Colonic mucosa (tissue), 4 donors: ENCODE measurements at regions not wholly inside any gene's neighbourhood (a gene's known extent, or its start where the extent isn't known, plus 50 kb on each side); places are given as distances from the start of the nearest gene placed in this dataset.

Experiments
- DNase-seq: peaks from one replicate; pipeline ENCODE4 v3.0.0-alpha.2; 2020
- H3K27ac ChIP-seq: fragments of 200-600 bp; one replicate; pipeline ENCODE4 v1.8.0; 2021
- H3K27me3 ChIP-seq: fragments of 200-600 bp; one replicate; pipeline ENCODE4 v1.8.0; 2021
- H3K36me3 ChIP-seq: fragments of 200-600 bp; one replicate; pipeline ENCODE4 v1.8.0; 2021
- H3K4me1 ChIP-seq: fragments of 200-600 bp; one replicate; pipeline ENCODE4 v1.8.0; 2021; ENCODE audit warnings: mild to moderate bottlenecking
- H3K4me3 ChIP-seq: fragments of 200-600 bp; one replicate; pipeline ENCODE4 v1.8.0; 2021
- H3K9ac ChIP-seq, 2 donors: one replicate each; pipeline ENCODE4 v1.7.0; 2013; ENCODE audit warnings: control low read depth in 2 of 2, low read depth in 2 of 2, low read length in 2 of 2
- H3K9me3 ChIP-seq: fragments of 200-600 bp; one replicate; pipeline ENCODE4 v1.8.0; 2021
- CTCF ChIP-seq: fragments of 200-600 bp; IDR thresholded peaks from one replicate; pipeline ENCODE4 v1.8.0; 2022; ENCODE audit warnings: antibody characterized with exemption, mild to moderate bottlenecking
- intact Hi-C: fragments of 100-400 bp; cut with DNase I; formaldehyde crosslinking; loops from one replicate; pipeline ENCODE4 v1.14.1; 2022
- donor health status: healthy.
- donor health status: DM: no; HTN: no; CAD: no.
- donor health status: DM: no; HTN: no; CAD: no.

GRCh38 chr16:61309386-61309785 lies 726.9 kb downstream of the CDH8 start:
- DNase-seq = no peak
- intact Hi-C loops = no loop called here
- Histone ChIP-seq H3K4me3 (no peak overlapping the region), H3K36me3 (no peaks in the 10 kb centered on the region), H3K9me3 (no peaks in the 10 kb centered on the region), H3K9ac (no peak overlapping the region), H3K27me3 (no peaks in the 10 kb centered on the region), H3K27ac (no peak overlapping the region), H3K4me1 (no peaks in the 10 kb centered on the region)
- no peak for TF ChIP-seq CTCF

GRCh38 chr16:61306204-61306603 lies 730.0 kb downstream of the CDH8 start:
- DNase-seq = no peak
- Histone ChIP-seq H3K27me3 (no peaks in the 10 kb centered on the region), H3K4me1 (no peaks in the 10 kb centered on the region), H3K36me3 (no peaks in the 10 kb centered on the region), H3K9me3 (no peaks in the 10 kb centered on the region), H3K9ac (no peak overlapping the region), H3K27ac (no peak overlapping the region), H3K4me3 (no peak overlapping the region)
- no peak for TF ChIP-seq CTCF
- intact Hi-C loops = no loop called here

- no peak overlapping the region for H3K4me3 ChIP-seq
- H3K9ac ChIP-seq = no peak overlapping the region
- no peak overlapping the region for H3K27ac ChIP-seq
- H3K27me3 ChIP-seq = no peaks in the 10 kb centered on the region
- no peaks in the 10 kb centered on the region for H3K9me3 ChIP-seq
- H3K36me3 ChIP-seq = no peaks in the 10 kb centered on the region
- DNase-seq = no peak
- TF ChIP-seq CTCF = no peak
- intact Hi-C loops = no loop called here
- no peaks in the 10 kb centered on the region for H3K4me1 ChIP-seq
Measured at GRCh38 chr16:61296814-61297213, 739.4 kb downstream of the CDH8 start.

DNA sequence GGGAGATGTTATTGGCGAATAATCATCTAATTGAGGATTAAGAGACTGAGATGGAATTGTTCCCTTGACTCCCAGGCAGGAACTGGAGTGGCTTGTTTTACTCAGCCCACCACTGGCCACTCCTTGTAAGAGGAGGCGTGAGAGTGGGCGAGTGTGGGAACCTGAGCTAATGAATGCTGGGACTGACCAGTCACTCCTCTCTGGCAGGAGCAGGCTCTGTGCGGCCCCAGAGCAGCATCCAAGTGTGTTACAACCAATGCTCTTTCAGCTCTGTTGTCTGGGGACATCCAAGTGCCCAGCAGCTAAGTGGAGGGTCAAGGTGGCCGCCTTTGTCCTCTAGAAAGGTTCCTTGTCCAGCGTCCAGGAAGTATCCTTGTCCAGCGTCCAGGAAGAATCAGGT lies 739.9 kb downstream of the CDH8 start:
- intact Hi-C loops = no loop called here
- Histone ChIP-seq H3K9me3 (no peaks in the 10 kb centered on the region), H3K27ac (no peak overlapping the region), H3K27me3 (no peaks in the 10 kb centered on the region), H3K9ac (no peak overlapping the region), H3K36me3 (no peaks in the 10 kb centered on the region), H3K4me1 (no peaks in the 10 kb centered on the region), H3K4me3 (no peak overlapping the region)
- DNase-seq = no peak
- TF ChIP-seq CTCF = no peak

DNA sequence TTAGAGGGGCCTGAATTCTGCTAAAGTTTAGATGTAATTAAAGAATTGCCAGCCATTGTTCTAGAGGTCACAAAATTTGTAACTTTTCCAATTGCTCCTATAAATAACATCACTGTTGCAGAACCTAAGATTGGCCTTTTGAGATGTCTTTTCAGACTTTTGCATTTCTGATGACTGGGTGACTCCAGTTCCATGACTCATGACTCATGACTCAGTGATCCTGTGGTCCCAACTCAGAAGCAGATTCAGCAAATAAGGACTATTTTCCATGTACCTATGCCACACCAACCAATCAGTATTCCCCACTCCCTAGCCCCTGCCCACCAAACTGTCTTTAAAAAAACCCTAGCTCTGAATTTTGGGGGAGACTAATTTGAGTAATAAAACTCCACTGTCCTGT lies 740.9 kb downstream of the CDH8 start:
- H3K36me3 ChIP-seq = no peaks in the 10 kb centered on the region
- H3K4me3 ChIP-seq = no peak overlapping the region
- no peaks in the 10 kb centered on the region for H3K4me1 ChIP-seq
- no peaks in the 10 kb centered on the region for H3K27me3 ChIP-seq
- intact Hi-C loops = no loop called here
- DNase-seq = no peak
- no peak overlapping the region for H3K27ac ChIP-seq
- H3K9ac ChIP-seq = no peak overlapping the region
- no peak for TF ChIP-seq CTCF
- no peaks in the 10 kb centered on the region for H3K9me3 ChIP-seq

DNA sequence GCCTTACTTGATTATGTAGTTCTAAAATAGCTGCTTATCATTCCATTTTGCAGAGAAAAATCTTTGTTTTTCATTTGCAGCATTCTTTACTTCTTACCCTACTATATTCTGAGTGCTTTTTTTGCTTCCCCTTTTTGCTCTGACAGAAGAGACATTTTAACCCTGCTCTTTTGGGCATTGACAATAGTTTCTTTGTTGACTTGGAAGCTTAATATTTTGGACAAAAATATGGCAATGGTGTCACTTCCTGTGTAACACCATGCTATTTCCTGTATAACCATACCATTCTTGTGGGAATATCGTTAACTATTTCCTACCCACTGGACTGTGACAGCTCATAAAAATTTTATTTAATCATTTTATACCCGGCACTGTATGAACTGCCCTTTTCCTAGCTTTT lies 747.1 kb downstream of the CDH8 start:
- Histone ChIP-seq H3K27ac (no peak overlapping the region), H3K27me3 (no peaks in the 10 kb centered on the region), H3K4me1 (no peaks in the 10 kb centered on the region), H3K9ac (no peak overlapping the region), H3K36me3 (no peaks in the 10 kb centered on the region), H3K4me3 (no peak overlapping the region), H3K9me3 (no peaks in the 10 kb centered on the region)
- TF ChIP-seq CTCF = no peak
- no peak for DNase-seq
- intact Hi-C loops = no loop called here
